Uterus (tissue), 2 donors: ENCODE measurements at regions not wholly inside any gene's neighbourhood (a gene's known extent, or its start where the extent isn't known, plus 50 kb on each side); places are given as distances from the start of the nearest gene placed in this dataset.

ENCODE experiments used
- CTCF ChIP-seq, 4 experiments: fragments of 200-600 bp in 2 of 4; fragments of 450-650 bp in 2 of 4; sonication (generic) in 2 of 4; IDR thresholded peaks; one replicate each; pipeline ENCODE4 v1.5.1; 2016 to 2019; ENCODE audit warnings: antibody characterized with exemption in 4 of 4, mild to moderate bottlenecking in 2 of 4, moderate library complexity in 1 of 4
- POLR2A ChIP-seq, 2 donors: fragments of 450-650 bp; IDR thresholded peaks; one replicate each; pipeline ENCODE4 v1.6.1; 2016; ENCODE audit warnings: antibody characterized with exemption in 2 of 2, mild to moderate bottlenecking in 1 of 2, moderate library complexity in 1 of 2

- TF ChIP-seq CTCF (IDR thresholded peaks at IDR 0.05) (no peak), POLR2A (IDR thresholded peaks at IDR 0.05) (no peak)
Measured at GRCh38 chr5:93123127-93123526, 457.9 kb downstream of the NR2F1-AS1 start.
